ENCODE measurements at regions not wholly inside any gene's neighbourhood (a gene's known extent, or its start where the extent isn't known, plus 50 kb on each side); places are given as distances from the start of the nearest gene placed in this dataset.
"Not testable (repeated sequence)": the region's sequence is repeated elsewhere in the genome, so short reads cannot be mapped to it uniquely, and the experiment has no call there.

DNA sequence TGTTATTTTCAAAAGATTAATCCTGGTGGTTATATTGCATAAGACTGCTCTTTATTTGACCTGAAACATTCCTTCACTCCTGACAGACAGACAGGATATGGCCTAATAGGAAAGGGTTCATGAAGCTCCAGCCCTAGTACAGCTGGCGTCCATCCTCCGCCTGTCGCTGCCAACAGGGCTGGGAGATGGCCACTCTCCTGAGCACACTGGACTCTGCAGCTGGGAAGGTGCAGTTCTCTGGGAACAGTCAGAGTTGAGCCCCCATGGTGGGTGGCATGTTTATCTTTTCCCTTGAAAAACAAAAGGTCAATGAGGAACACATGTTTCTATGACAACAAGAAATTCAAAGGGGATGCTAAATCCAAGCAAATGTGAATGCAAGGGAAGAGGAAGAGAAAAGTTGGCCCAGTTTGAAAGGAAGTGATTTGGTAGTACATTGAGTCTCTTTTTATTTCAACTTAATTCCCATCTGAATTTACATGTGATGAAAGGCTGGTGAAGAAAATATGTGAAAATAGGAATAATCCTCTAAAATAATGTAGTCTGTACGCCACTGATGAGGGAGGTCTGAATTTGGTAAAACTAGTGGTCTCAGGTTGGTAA is 89.9 kb upstream of the DCN start:
- H3K27me3 Mint-ChIP-seq = peaks cover 6% of the 10 kb centered on the region
- no peaks in the 10 kb centered on the region for H3K9me3 Mint-ChIP-seq
- no peak for ATAC-seq (ENCODE audit: low read depth)
- no peak overlapping the region for H3K4me3 Mint-ChIP-seq
- H3K4me1 Mint-ChIP-seq = no peaks in the 10 kb centered on the region
- no peak overlapping the region for H3K27ac Mint-ChIP-seq
- no peaks in the 10 kb centered on the region for H3K36me3 Mint-ChIP-seq
- DNase-seq (ENCODE audit: low spot score in 2 of 2) = no peak

DNA sequence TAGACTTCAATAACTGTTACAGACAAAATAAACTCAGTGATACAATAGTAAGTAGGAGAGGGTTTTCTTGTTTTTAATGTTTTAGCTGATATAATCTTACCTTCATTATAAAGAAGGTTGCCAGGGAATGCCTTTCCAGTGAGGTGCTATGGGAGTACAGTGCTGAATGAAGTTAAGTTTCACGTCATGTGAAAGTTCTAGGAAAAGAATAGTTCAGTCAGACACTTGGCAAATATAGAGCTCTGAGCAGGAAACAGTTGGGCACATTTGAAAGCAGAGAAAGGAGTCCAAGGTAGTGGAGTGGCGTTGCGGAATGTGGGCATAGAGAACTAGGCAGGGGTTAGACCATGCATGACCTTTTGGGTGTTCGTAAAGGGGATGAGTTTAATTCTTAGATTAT is 88.6 kb upstream of the DCN start:
- Mint-ChIP-seq H3K36me3 (no peaks in the 10 kb centered on the region), H3K4me1 (no peaks in the 10 kb centered on the region), H3K27me3 (peaks cover 6% of the 10 kb centered on the region), H3K27ac (no peak overlapping the region), H3K9me3 (no peaks in the 10 kb centered on the region), H3K4me3 (no peak overlapping the region)
- DNase-seq (ENCODE audit: low spot score in 2 of 2) (no peak), ATAC-seq (ENCODE audit: low read depth) (no peak)

DNA sequence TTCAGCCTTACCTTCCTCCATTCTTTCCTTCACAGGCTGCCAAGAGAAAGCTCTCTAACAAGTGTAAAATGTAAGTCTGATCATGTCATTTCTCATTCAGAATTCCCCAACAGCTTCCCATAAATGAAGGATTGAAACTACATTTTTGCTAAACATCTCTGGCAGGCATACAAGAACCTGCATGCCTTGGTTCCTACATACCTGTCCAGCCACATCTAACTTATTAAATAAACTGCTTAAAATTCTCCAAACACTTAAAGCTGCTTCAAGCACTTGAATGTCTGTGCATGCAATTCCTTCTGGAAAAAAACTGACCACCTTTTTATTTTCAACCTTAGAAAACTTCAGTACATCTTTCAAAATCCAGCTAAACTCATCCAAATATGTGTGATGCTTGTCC is 84.4 kb upstream of the DCN start:
- Mint-ChIP-seq H3K9me3 (no peaks in the 10 kb centered on the region), H3K27me3 (peaks cover 6% of the 10 kb centered on the region), H3K4me1 (no peaks in the 10 kb centered on the region), H3K36me3 (no peaks in the 10 kb centered on the region), H3K27ac (no peak overlapping the region), H3K4me3 (no peak overlapping the region)
- DNase-seq (ENCODE audit: low spot score in 2 of 2) = no peak
- no peak for ATAC-seq (ENCODE audit: low read depth)

GRCh38 chr12:91264178-91264577 is 81.6 kb upstream of the DCN start:
- no peaks in the 10 kb centered on the region for H3K4me1 Mint-ChIP-seq
- H3K27ac Mint-ChIP-seq = no peak overlapping the region
- H3K4me3 Mint-ChIP-seq = no peak overlapping the region
- DNase-seq (ENCODE audit: low spot score in 2 of 2) (no peak), ATAC-seq (ENCODE audit: low read depth) (no peak)
- peaks cover 1% of the 10 kb centered on the region for H3K27me3 Mint-ChIP-seq
- H3K36me3 Mint-ChIP-seq = no peaks in the 10 kb centered on the region
- no peaks in the 10 kb centered on the region for H3K9me3 Mint-ChIP-seq

GRCh38 chr12:91261820-91262676 is 79.4 kb upstream of the DCN start:
- ATAC-seq (ENCODE audit: low read depth) (no peak), DNase-seq (ENCODE audit: low spot score in 2 of 2) (no peak)
- Mint-ChIP-seq H3K27me3 (peaks cover 2% of the 10 kb centered on the region), H3K4me1 (no peaks in the 10 kb centered on the region), H3K9me3 (no peaks in the 10 kb centered on the region), H3K36me3 (no peaks in the 10 kb centered on the region), H3K4me3 (no peak overlapping the region), H3K27ac (no peak overlapping the region)

DNA sequence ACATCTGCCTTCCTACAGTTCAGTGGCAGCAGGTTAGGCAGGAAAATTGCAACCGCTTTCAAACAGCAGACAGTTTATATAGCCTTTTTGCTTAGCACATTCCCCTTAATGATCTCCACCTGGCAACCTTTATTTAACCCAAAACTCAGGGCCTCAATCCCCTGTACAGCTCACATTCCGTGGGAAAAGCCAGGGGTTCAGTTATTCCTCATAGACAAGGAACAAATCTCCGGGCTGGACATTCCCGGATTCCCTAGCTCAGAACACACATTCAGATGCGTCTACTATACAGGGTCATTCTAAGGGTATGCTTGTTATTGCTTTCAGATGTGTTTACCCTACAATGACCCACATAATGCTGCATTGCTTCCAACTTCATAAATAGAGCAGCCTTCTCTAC is 73.8 kb upstream of the DCN start:
- peaks cover 4% of the 10 kb centered on the region for H3K27me3 Mint-ChIP-seq
- no peak overlapping the region for H3K27ac Mint-ChIP-seq
- H3K4me3 Mint-ChIP-seq = no peak overlapping the region
- ATAC-seq (ENCODE audit: low read depth) = no peak
- H3K9me3 Mint-ChIP-seq = no peaks in the 10 kb centered on the region
- no peaks in the 10 kb centered on the region for H3K4me1 Mint-ChIP-seq
- H3K36me3 Mint-ChIP-seq = no peaks in the 10 kb centered on the region
- no peak for DNase-seq (ENCODE audit: low spot score in 2 of 2)

DNA sequence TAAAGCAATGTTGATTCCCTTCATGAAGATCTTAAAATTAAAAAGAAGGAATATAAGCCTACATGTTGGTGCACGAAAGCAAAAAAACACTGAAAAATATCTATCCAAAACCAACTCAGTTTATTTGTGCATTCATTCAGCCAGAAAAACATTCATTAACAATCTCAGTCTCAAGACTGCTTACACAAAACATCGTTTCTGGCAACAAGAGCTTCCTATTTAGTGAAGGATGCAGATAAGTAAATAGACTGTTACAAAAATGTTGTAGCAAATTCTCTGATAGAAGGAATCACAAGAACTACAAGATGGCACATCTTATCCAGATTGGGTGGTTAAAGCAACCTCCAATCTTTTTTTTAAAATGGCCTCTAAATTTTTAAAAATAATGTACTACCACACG is 69.7 kb upstream of the DCN start:
- Mint-ChIP-seq H3K27me3 (peaks cover 4% of the 10 kb centered on the region), H3K27ac (no peak overlapping the region), H3K4me3 (no peak overlapping the region), H3K4me1 (no peaks in the 10 kb centered on the region), H3K36me3 (no peaks in the 10 kb centered on the region), H3K9me3 (no peaks in the 10 kb centered on the region)
- DNase-seq (ENCODE audit: low spot score in 2 of 2) (no peak), ATAC-seq (ENCODE audit: low read depth) (no peak)

DNA sequence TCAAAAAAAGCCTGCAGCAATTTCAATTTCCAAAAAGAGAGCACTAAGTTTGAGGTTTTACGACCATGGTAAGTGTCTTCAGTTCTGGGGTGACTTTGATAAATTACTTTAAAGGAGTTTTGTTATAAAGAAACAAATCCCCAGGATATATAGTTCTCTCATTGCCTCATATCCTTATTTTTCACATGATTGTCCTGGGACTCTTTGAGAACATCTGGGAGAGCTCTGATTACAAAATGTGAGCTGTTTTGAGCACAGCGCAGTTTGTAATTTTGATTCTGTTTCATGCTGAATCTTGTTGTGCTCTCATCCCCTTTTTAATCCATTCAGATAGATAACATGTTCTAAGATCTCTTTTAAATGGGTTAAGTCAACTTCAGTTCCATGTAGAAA is 67.7 kb upstream of the DCN start:
- peaks cover 2% of the 10 kb centered on the region for H3K27me3 Mint-ChIP-seq
- no peak overlapping the region for H3K27ac Mint-ChIP-seq
- H3K4me3 Mint-ChIP-seq = no peak overlapping the region
- DNase-seq (ENCODE audit: low spot score in 2 of 2) (no peak), ATAC-seq (ENCODE audit: low read depth) (no peak)
- peaks cover 1% of the 10 kb centered on the region for H3K9me3 Mint-ChIP-seq
- no peaks in the 10 kb centered on the region for H3K36me3 Mint-ChIP-seq
- no peaks in the 10 kb centered on the region for H3K4me1 Mint-ChIP-seq

DNA sequence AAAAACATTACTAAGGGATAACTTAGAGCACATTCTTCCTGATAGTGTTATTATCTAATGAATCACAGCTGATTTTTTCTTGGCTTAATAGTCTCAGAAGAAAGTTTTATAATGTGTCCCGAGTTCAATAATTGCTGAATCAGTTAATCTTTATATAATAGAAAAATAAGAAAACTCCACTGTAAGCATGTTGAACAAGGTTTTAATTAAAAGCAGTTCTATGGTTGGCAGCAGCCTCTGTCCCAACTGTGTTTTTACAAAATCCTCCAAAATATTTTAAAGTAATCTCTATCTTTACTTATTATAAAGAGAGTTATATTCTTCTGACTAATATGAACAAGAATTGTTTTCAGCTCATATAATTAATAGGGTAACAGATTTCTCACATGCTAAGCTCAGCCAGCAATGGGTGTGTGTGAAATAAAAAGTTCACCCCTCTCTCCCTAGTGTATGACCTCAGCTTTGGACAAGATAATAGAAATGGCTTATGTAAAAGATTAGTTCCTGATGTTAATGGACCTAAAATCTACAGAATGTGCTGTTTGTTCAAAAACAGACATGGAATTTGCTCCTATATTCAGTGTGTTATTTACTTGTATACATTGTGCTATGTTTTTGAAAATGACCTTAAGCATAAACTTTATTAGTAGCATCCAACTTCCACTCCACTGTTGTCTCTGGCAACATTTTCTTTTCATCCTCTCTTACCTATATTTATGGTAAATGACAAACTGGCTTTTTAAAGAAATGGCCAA is 67.1 kb upstream of the DCN start:
- no peak overlapping the region for H3K27ac Mint-ChIP-seq
- ATAC-seq (ENCODE audit: low read depth) = no peak
- H3K4me3 Mint-ChIP-seq = no peak overlapping the region
- no peak for DNase-seq (ENCODE audit: low spot score in 2 of 2)
- H3K4me1 Mint-ChIP-seq = no peaks in the 10 kb centered on the region
- peaks cover 1% of the 10 kb centered on the region for H3K9me3 Mint-ChIP-seq
- peaks cover 2% of the 10 kb centered on the region for H3K27me3 Mint-ChIP-seq
- no peaks in the 10 kb centered on the region for H3K36me3 Mint-ChIP-seq

GRCh38 chr12:91249054-91249453 is 66.4 kb upstream of the DCN start:
- DNase-seq (ENCODE audit: low spot score in 2 of 2) = no peak
- no peak for ATAC-seq (ENCODE audit: low read depth)
- H3K9me3 Mint-ChIP-seq = peaks cover 3% of the 10 kb centered on the region
- H3K27ac Mint-ChIP-seq = no peak overlapping the region
- H3K4me3 Mint-ChIP-seq = no peak overlapping the region
- H3K27me3 Mint-ChIP-seq = peaks cover 3% of the 10 kb centered on the region
- H3K36me3 Mint-ChIP-seq = no peaks in the 10 kb centered on the region
- H3K4me1 Mint-ChIP-seq = no peaks in the 10 kb centered on the region

- DNase-seq (ENCODE audit: low spot score in 2 of 2); H3K4me3 Mint-ChIP-seq; H3K9me3 Mint-ChIP-seq; H3K4me1 Mint-ChIP-seq; H3K36me3 Mint-ChIP-seq; H3K27ac Mint-ChIP-seq; H3K27me3 Mint-ChIP-seq; ATAC-seq (ENCODE audit: low read depth): not testable (repeated sequence)
Observed at GRCh38 chr12:91243177-91243576, 60.6 kb upstream of the DCN start.

DNA sequence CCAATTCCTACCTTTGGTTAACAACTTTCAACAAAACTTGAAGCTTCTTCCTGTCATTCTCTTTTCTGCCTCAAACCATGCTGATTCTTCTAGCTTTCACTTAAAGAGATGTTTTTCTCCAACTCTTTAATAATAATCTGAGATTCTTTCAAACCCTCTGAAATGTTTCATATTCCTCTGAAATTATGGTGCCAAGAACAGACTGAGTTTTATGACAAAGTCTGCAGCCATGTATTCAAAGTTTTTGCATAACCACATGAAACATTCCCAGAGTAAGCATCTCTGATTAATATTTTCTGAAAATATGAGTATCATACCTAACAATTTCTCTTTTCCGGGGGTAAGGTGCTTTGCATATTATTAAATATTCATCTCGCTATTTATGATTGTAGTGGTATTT is 59.1 kb upstream of the DCN start:
- peaks cover 2% of the 10 kb centered on the region for H3K36me3 Mint-ChIP-seq
- H3K4me3 Mint-ChIP-seq = no peak overlapping the region
- ATAC-seq (ENCODE audit: low read depth) (no peak), DNase-seq (ENCODE audit: low spot score in 2 of 2) (no peak)
- H3K4me1 Mint-ChIP-seq = no peaks in the 10 kb centered on the region
- peaks cover 1% of the 10 kb centered on the region for H3K27me3 Mint-ChIP-seq
- no peak overlapping the region for H3K27ac Mint-ChIP-seq
- peaks cover 7% of the 10 kb centered on the region for H3K9me3 Mint-ChIP-seq

- Mint-ChIP-seq H3K27ac (no peak overlapping the region), H3K36me3 (peaks cover 2% of the 10 kb centered on the region), H3K27me3 (peaks cover 1% of the 10 kb centered on the region), H3K4me1 (no peaks in the 10 kb centered on the region), H3K4me3 (no peak overlapping the region), H3K9me3 (peaks cover 7% of the 10 kb centered on the region)
- no peak for DNase-seq (ENCODE audit: low spot score in 2 of 2)
- ATAC-seq (ENCODE audit: low read depth) = no peak
Observed at GRCh38 chr12:91240386-91241095, 57.9 kb upstream of the DCN start.

- peaks cover 1% of the 10 kb centered on the region for H3K27me3 Mint-ChIP-seq
Observed at GRCh38 chr12:91239481-91239880, 56.9 kb upstream of the DCN start.

More at GRCh38 chr12:91239481-91239880, 56.9 kb upstream of the DCN start:
- Mint-ChIP-seq H3K9me3 (peaks cover 6% of the 10 kb centered on the region), H3K4me3 (no peak overlapping the region), H3K36me3 (peaks cover 2% of the 10 kb centered on the region), H3K27ac (no peak overlapping the region), H3K4me1 (no peaks in the 10 kb centered on the region)
- DNase-seq (ENCODE audit: low spot score in 2 of 2) = no peak
- ATAC-seq (ENCODE audit: low read depth) = no peak
